ENCODE measurements at regions not wholly inside any gene's neighbourhood (a gene's known extent, or its start where the extent isn't known, plus 50 kb on each side); places are given as distances from the start of the nearest gene placed in this dataset.
"Not testable (repeated sequence)": the region's sequence is repeated elsewhere in the genome, so short reads cannot be mapped to it uniquely, and the experiment has no call there.

DNA sequence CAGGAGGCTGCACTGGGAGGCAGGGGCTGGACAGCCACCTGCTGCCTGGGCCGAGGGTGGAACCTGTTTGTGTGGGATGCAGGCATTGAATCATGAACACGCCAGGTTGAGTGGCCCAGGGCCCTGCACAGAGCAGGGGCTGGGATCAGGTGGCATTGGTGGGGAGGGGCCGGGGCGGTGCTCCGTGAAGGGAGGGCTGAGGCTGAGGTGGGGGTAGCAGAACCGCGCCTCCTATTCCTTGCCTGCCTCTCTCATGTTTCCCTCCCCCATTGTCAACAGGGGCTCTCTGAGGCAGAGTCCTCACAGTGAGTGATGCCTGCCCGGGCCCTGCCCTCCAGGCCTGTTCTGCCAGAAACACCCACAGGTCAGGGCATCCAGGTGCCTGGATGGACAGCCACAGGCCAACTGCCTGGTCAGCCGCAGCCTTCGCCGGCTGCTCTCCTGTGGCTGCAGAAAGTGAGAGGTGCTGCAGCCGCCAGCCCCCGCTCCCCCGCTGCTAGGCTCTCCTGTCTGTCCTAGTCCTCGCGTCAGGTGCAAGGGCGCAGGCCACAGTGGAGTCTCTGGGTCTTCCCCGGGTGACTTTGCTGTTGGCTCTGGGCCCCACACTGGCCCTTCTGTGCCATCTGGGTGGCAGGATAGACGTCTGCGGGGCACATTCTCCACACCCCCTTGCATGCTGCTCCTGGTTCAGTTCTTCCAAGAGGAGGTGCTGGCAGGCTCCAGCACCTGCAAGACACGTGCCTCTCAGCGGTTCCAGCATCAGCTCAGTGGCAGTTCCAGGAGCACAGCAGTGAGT lies 79.6 kb upstream of the GOLGA6L4 start:
- H3K4me1 ChIP-seq (ENCODE audit: low read depth); H3K4me3 ChIP-seq; H3K36me3 ChIP-seq; H3K27ac ChIP-seq; H3K27me3 ChIP-seq; DNase-seq (ENCODE audit: low read depth in 1 of 2, low spot score in 1 of 2); H3K9me3 ChIP-seq (ENCODE audit: low read depth): not testable (repeated sequence)

DNA sequence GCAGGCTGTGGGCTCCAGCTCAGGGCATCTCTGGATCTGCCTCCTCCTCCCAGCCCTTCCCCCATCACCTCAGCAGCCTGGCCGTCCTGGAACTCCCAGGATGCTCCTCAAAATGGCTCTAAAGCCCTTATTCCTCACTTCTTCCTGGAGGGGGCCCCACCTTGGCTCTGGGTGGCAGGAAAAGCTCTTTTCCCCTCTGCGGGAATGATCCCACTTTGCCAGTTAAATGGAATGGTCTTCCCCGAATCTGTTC lies 79.1 kb upstream of the GOLGA6L4 start:
- H3K4me3 ChIP-seq; H3K4me1 ChIP-seq (ENCODE audit: low read depth); H3K9me3 ChIP-seq (ENCODE audit: low read depth); H3K27me3 ChIP-seq; H3K27ac ChIP-seq; DNase-seq (ENCODE audit: low read depth in 1 of 2, low spot score in 1 of 2); H3K36me3 ChIP-seq: not testable (repeated sequence)

DNA sequence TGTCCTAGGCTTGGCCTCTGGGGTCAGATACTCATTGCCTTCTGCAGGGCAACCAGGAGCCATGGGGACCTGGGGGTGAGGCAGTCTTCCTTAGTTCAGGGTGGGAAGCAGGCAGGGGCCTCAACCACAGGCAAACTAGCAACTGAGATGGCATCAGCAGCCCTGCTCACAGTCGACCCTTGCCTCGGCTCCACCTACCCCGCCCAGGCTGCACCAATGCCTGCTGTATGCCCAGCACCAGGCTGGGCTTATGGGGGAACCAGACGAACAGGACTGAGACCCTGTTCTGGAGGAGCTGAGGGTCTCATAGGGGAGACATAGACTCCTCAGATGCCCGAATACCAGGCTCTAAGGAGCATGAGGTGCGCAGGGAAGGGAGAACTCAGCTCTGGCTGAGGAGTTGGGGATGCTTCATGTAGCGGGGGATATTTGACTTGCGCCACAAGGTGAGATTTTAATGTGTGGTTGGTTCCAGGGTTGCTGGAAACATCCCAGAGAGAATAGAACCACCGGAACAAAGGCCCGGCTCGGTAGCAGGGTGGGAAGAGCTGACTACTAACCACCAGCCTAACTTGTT lies 78.4 kb upstream of the GOLGA6L4 start:
- not testable (repeated sequence) for H3K36me3 ChIP-seq; DNase-seq (ENCODE audit: low read depth in 1 of 2, low spot score in 1 of 2); H3K27me3 ChIP-seq; H3K27ac ChIP-seq; H3K4me1 ChIP-seq (ENCODE audit: low read depth); H3K4me3 ChIP-seq; H3K9me3 ChIP-seq (ENCODE audit: low read depth)

DNA sequence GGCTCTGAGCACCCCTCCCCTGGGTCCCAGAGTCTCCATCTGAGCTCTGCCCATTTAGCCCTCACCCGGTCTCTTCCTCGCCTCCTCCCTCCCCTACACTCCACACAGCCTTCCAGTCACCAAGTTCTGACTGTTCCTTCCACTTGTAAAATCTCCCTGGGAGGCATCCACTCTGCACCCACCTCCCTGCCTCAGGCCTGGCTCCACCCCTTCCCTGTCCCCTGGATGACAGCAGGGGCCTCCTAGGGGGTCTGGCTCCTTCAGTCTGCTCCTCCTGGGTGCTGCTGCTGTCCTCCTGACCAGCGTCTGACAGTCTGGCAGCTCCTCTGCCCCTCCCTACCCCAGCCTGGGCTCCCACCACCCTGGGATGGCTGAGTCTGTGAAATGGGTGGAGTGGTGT lies 77.7 kb upstream of the GOLGA6L4 start:
- not testable (repeated sequence) for DNase-seq (ENCODE audit: low read depth in 1 of 2, low spot score in 1 of 2); H3K27me3 ChIP-seq; H3K36me3 ChIP-seq; H3K4me3 ChIP-seq; H3K9me3 ChIP-seq (ENCODE audit: low read depth); H3K27ac ChIP-seq; H3K4me1 ChIP-seq (ENCODE audit: low read depth)

DNA sequence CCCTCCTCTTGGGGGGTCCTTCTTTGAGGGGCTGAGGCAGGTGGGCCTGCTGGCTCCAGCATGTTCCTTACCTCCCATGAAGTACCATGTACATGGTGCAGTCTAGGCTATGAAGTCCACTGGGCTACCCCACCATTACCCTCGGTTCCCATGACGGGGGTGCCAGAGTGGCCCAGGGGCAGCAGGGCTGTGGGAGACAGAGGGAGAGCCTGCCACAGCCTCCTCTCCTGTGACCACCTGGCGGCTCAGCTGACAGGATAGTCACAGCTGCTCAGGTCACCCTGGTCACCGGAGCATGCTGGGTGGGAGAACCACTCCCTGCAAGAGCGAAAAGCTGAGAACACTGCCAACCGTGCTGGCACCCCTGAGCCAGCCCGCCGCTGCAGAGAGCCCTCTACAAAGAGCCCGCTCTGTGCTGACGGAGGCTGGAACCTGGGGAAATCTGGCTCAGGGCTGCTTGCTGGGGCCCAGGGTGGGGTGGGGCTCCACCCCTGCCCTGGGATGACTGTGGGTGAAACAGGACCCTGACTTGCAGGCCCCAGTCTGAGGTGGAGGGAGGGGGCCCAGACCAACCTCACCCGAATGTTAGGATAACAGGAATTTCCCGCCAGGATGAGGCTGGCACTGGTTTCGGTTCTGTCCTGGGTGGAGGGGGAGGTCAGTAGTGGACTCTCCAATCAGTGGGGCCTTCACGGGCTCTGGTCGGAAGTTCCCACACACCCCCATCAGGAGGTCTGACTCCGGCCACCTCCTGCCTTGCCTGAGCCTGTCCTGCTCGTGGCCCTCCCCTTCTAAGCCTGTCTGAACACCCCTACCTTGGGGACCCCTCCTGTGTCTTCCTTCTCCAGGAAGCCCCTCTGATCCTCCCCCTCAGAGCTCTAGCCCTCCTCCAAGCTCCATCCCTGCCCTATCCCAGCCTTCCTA lies 76.0 kb upstream of the GOLGA6L4 start:
- H3K36me3 ChIP-seq; H3K4me1 ChIP-seq (ENCODE audit: low read depth); DNase-seq (ENCODE audit: low read depth in 1 of 2, low spot score in 1 of 2); H3K4me3 ChIP-seq; H3K27me3 ChIP-seq; H3K27ac ChIP-seq; H3K9me3 ChIP-seq (ENCODE audit: low read depth): not testable (repeated sequence)

DNA sequence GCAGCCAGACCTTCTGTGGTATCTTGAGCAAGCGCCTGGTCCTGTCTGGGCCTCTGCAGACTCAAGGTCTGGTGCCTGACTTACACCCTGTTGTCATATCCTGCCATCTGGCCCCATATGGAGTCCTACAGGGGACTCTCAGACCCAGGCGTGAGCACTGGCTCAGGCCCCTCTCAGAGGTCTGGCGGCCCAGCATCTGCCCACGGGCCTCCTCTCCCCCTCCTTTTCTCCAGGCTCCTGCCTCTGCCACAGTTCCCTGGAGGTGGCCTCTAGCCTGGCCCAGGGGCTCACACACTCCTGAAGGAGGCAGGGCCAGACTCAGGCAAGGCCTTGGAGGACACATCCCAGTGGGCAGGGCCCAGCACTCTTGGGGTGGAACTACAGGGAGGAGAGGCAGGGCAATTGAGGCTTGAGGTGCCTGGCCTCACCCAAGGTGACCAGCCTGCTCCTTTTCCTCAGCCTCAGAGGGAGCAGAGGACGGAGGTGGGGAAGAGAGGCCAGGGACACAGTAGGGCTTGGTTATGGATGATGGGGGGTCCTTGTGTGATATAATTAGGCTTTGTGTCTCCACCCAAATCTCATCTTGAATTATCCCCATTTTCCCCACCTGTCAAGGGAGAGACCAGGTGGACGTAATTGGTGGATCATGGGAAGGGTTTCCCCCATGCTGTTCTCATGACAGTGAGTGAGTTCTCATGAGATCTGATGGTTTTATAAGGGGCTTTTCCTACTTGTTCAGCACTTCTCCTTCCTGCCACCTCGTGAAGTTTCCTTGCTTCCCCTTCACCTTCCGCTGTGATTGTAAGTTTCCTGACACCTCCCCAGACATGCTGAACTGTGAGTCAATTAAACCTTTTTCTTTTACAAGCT lies 70.9 kb upstream of the GOLGA6L4 start:
- not testable (repeated sequence) for H3K4me3 ChIP-seq; H3K4me1 ChIP-seq (ENCODE audit: low read depth); H3K9me3 ChIP-seq (ENCODE audit: low read depth); H3K36me3 ChIP-seq; DNase-seq (ENCODE audit: low read depth in 1 of 2, low spot score in 1 of 2); H3K27ac ChIP-seq; H3K27me3 ChIP-seq

DNA sequence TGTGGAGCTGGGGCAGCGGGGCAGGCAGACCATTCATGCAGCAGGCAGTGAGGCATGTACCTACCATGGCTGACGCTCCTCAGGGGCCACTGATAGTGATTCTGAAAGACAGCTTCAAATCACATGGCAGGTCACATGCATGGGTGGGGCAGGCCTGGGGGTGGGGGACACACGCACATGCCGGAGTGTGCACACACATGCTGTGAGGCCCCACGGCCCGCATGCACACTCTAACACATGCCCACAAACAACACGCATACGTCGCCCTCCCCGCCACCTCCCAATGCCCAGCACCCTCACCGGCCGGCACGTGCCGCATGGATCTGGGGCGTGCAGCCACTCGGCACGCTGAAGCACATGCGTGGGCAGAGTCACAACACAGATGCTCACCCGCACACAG lies 65.5 kb upstream of the GOLGA6L4 start:
- not testable (repeated sequence) for H3K4me3 ChIP-seq; H3K9me3 ChIP-seq (ENCODE audit: low read depth); DNase-seq (ENCODE audit: low read depth in 1 of 2, low spot score in 1 of 2); H3K4me1 ChIP-seq (ENCODE audit: low read depth); H3K36me3 ChIP-seq; H3K27ac ChIP-seq; H3K27me3 ChIP-seq

DNA sequence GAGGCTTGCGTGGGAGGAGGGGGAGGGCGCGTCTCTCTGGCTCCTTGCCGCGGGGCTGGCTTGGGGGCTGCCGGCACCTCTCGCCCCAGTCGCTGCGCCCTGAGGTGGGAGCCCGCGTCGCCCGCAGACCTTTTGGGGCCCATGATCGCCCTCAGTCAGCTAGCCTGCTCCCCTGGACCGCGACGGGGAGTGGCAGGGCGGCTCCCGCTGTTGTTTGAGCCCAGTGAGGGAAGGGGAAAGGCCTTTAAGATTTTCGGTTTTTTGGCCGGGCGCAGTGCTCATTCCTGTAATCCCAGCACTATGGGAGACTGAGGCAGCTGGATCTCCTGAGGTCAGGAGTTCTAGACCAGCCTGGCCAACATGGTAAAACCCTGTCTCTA lies 62.4 kb upstream of the GOLGA6L4 start:
- not testable (repeated sequence) for H3K36me3 ChIP-seq; H3K4me3 ChIP-seq; H3K4me1 ChIP-seq (ENCODE audit: low read depth); H3K27ac ChIP-seq; DNase-seq (ENCODE audit: low read depth in 1 of 2, low spot score in 1 of 2); H3K27me3 ChIP-seq; H3K9me3 ChIP-seq (ENCODE audit: low read depth)
